A673 (cell line): ENCODE measurements at regions not wholly inside any gene's neighbourhood (a gene's known extent, or its start where the extent isn't known, plus 50 kb on each side); places are given as distances from the start of the nearest gene placed in this dataset.

Experiments used
- BruUV-seq: library from RNA; stranded (reverse); fragments of 400-500 nt; replicated peaks from 2 replicates; lab custom pipeline; 2021; lab: Mats Ljungman, UMichigan
- CTCF ChIA-PET: fragments of 300-600 bp; sonication (Branson Sonifier 250); formaldehyde crosslinking; loops from one replicate; lab custom pipeline; 2022; ENCODE audit warnings: antibody characterized with exemption; lab: Charles Lee
- POLR2A ChIA-PET: fragments of 300-600 bp; sonication (Branson Sonifier 250); formaldehyde crosslinking; loops from one replicate; lab custom pipeline; 2022; ENCODE audit warnings: antibody characterized with exemption; ENCODE audit not compliant: low non-redundant PET; lab: Charles Lee
- DNase-seq: peaks from one replicate; pipeline ENCODE4 v3.0.0-alpha.2; 2015; ENCODE audit warnings: low spot score
- H3K27ac ChIP-seq: fragments of 200-600 bp; sonication (generic); 2 replicates; pipeline ENCODE4 v1.5.1; 2016; ENCODE audit warnings: mixed run types, low read depth, mild to moderate bottlenecking, mixed read lengths, antibody characterized with exemption, low read length; ENCODE audit not compliant: poor library complexity, severe bottlenecking
- H3K27me3 ChIP-seq: fragments of 200-600 bp; sonication (generic); replicated peaks from 2 replicates; pipeline ENCODE4 v1.6.1; 2017; ENCODE audit warnings: mixed run types, low read depth, mild to moderate bottlenecking, mixed read lengths, antibody characterized with exemption, low read length; ENCODE audit not compliant: insufficient read depth, poor library complexity
- H3K36me3 ChIP-seq: fragments of 200-600 bp; sonication (generic); 2 replicates; pipeline ENCODE4 v1.6.1; 2016; ENCODE audit warnings: mixed run types, mild to moderate bottlenecking, mixed read lengths, antibody characterized with exemption, low read length; ENCODE audit not compliant: insufficient read depth, poor library complexity, severe bottlenecking
- H3K4me1 ChIP-seq: fragments of 200-600 bp; sonication (generic); 2 replicates; pipeline ENCODE4 v1.6.1; 2017; ENCODE audit warnings: mixed run types, mild to moderate bottlenecking, mixed read lengths, antibody characterized with exemption, low read length; ENCODE audit not compliant: insufficient read depth, poor library complexity, severe bottlenecking
- H3K4me3 ChIP-seq: fragments of 200-600 bp; sonication (generic); 2 replicates; pipeline ENCODE4 v1.5.1; 2016; ENCODE audit warnings: low read depth, mixed run types, mild to moderate bottlenecking, mixed read lengths, low read length; ENCODE audit not compliant: poor library complexity, severe bottlenecking
- H3K9me3 ChIP-seq: fragments of 200-600 bp; sonication (generic); 2 replicates; pipeline ENCODE4 v1.6.1; 2016; ENCODE audit warnings: mixed run types, low read depth, mild to moderate bottlenecking, mixed read lengths, antibody characterized with exemption, low read length; ENCODE audit not compliant: poor library complexity, severe bottlenecking
- EZH2 ChIP-seq: fragments of 200-600 bp; sonication (generic); IDR thresholded peaks from 2 replicates; pipeline ENCODE4 v1.6.1; 2017; ENCODE audit warnings: borderline replicate concordance, low read depth, mild to moderate bottlenecking, mixed read lengths, antibody characterized with exemption, low read length; ENCODE audit not compliant: poor library complexity, severe bottlenecking
- intact Hi-C: fragments of 100-400 bp; cut with micrococcal nuclease; formaldehyde crosslinking; loops from one replicate; pipeline ENCODE4 v1.10.0; 2022; ENCODE audit not compliant: unreplicated experiment
- TF ChIP-seq, protein P1 (sequence below): fragments of 300-800, 200-600 bp; sonication (generic); conservative IDR thresholded peaks from 2 replicates; pipeline ENCODE4 v1.5.1; 2017; ENCODE audit warnings: low read depth, mild to moderate bottlenecking, antibody characterized with exemption, low read length, moderate library complexity, mixed read lengths

- H3K9me3 ChIP-seq: no peaks in the 10 kb centered on the region
- intact Hi-C loops: no loop called here
- H3K36me3 ChIP-seq: no peaks in the 10 kb centered on the region
- ChIA-PET POLR2A (no interaction called here), CTCF (no interaction called here)
- H3K27ac ChIP-seq: no peak overlapping the region
- TF ChIP-seq EZH2: no peak
- TF ChIP-seq, protein P1, sequence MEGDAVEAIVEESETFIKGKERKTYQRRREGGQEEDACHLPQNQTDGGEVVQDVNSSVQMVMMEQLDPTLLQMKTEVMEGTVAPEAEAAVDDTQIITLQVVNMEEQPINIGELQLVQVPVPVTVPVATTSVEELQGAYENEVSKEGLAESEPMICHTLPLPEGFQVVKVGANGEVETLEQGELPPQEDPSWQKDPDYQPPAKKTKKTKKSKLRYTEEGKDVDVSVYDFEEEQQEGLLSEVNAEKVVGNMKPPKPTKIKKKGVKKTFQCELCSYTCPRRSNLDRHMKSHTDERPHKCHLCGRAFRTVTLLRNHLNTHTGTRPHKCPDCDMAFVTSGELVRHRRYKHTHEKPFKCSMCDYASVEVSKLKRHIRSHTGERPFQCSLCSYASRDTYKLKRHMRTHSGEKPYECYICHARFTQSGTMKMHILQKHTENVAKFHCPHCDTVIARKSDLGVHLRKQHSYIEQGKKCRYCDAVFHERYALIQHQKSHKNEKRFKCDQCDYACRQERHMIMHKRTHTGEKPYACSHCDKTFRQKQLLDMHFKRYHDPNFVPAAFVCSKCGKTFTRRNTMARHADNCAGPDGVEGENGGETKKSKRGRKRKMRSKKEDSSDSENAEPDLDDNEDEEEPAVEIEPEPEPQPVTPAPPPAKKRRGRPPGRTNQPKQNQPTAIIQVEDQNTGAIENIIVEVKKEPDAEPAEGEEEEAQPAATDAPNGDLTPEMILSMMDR: no peak
- BruUV-seq: no TSS peak
- DNase-seq: no peak
- H3K27me3 ChIP-seq: no peaks in the 10 kb centered on the region
- no peaks in the 10 kb centered on the region for H3K4me1 ChIP-seq
- no peak overlapping the region for H3K4me3 ChIP-seq
Observed at GRCh38 chr5:93101661-93102060, 479.4 kb downstream of the NR2F1-AS1 start.

DNA sequence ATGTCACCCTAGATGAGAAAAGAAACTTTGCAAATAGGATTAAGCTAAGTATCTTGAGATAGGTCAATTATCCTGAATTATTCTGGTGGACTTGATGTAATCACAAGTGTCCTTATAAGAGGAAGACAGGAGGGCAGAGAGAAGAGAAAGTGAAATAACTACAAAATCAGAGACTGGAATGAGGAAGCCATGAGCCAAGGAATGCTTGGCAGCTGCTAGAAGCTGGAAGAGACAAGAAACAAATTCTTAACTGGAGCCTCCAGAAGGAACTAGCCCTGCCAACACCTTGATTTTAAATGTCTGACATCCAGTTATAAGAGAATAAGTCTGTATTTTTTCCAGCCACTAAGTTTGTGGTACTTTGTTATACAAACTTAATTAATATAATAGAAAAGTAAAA, 480.0 kb downstream of the NR2F1-AS1 start:
- intact Hi-C loops: no loop called here
- no peaks in the 10 kb centered on the region for H3K36me3 ChIP-seq
- BruUV-seq: no TSS peak
- ChIA-PET POLR2A (no interaction called here), CTCF (no interaction called here)
- H3K27me3 ChIP-seq: no peaks in the 10 kb centered on the region
- no peaks in the 10 kb centered on the region for H3K9me3 ChIP-seq
- no peak overlapping the region for H3K27ac ChIP-seq
- H3K4me3 ChIP-seq: no peak overlapping the region
- H3K4me1 ChIP-seq: no peaks in the 10 kb centered on the region
- TF ChIP-seq, protein P1: no peak
- TF ChIP-seq EZH2: no peak
- no peak for DNase-seq

DNA sequence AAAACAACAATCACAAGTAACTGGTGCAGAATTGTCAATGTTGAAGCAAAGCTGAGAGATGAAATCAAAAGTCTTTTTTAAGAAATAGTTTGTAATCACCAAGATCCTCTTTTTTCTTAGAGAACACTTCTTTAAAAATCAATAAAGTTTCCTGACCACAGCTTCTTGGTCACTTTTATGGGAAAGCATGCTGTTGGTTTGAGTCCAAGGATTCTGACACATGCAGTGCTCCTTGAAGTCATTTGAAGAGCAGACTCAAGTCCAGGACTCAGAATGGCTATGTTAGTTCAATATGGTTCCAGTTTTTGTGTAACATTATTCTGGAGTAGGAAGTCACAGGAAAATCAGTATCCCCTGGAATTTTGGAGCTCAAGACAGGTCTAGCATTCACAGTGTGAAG, 480.6 kb downstream of the NR2F1-AS1 start:
- no peaks in the 10 kb centered on the region for H3K27me3 ChIP-seq
- H3K4me1 ChIP-seq: no peaks in the 10 kb centered on the region
- BruUV-seq: no TSS peak
- H3K27ac ChIP-seq: no peak overlapping the region
- intact Hi-C loops: no loop called here
- DNase-seq: no peak
- CTCF ChIA-PET: no interaction called here
- no peaks in the 10 kb centered on the region for H3K9me3 ChIP-seq
- POLR2A ChIA-PET: no interaction called here
- no peaks in the 10 kb centered on the region for H3K36me3 ChIP-seq
- no peak overlapping the region for H3K4me3 ChIP-seq
- no peak for TF ChIP-seq EZH2
- TF ChIP-seq, protein P1: no peak
